GM21737 (cell line): ENCODE measurements at regions not wholly inside any gene's neighbourhood (a gene's known extent, or its start where the extent isn't known, plus 50 kb on each side); places are given as distances from the start of the nearest gene placed in this dataset.
"Not testable (repeated sequence)": the region's sequence is repeated elsewhere in the genome, so short reads cannot be mapped to it uniquely, and the experiment has no call there.

ENCODE experiments used
- ATAC-seq: cut with Tn5 transposase; IDR thresholded peaks from one replicate; pipeline ENCODE4 v1.9.1; 2021; ENCODE audit warnings: mild to moderate bottlenecking, moderate library complexity; ENCODE audit not compliant: unreplicated experiment

GRCh38 chr7:46143421-46143820, 222.3 kb upstream of the IGFBP3 start:
- ATAC-seq = no peak

- ATAC-seq = no peak
Measured at GRCh38 chr7:46139079-46139478, 218.0 kb upstream of the IGFBP3 start.

- no peak for ATAC-seq
Measured at GRCh38 chr7:46137725-46138124, 216.7 kb upstream of the IGFBP3 start.

- no peak for ATAC-seq
Measured at GRCh38 chr7:46135557-46135956, 214.5 kb upstream of the IGFBP3 start.

- no peak for ATAC-seq
Measured at GRCh38 chr7:46134795-46135194, 213.7 kb upstream of the IGFBP3 start.

- ATAC-seq = no peak
Measured at GRCh38 chr7:46134385-46134784, 213.3 kb upstream of the IGFBP3 start.

- no peak for ATAC-seq
Measured at GRCh38 chr7:46133751-46134150, 212.7 kb upstream of the IGFBP3 start.

- ATAC-seq = no peak
Measured at GRCh38 chr7:46133072-46133471, 212.0 kb upstream of the IGFBP3 start.

GRCh38 chr7:46131916-46132795, 211.1 kb upstream of the IGFBP3 start:
- no peak for ATAC-seq

- ATAC-seq = no peak
Measured at GRCh38 chr7:46129831-46130230, 208.8 kb upstream of the IGFBP3 start.

- ATAC-seq = no peak
Measured at GRCh38 chr7:46127814-46128213, 206.7 kb upstream of the IGFBP3 start.

- no peak for ATAC-seq
Measured at GRCh38 chr7:46126675-46127300, 205.7 kb upstream of the IGFBP3 start.

- ATAC-seq = no peak
Measured at GRCh38 chr7:46123756-46124343, 202.8 kb upstream of the IGFBP3 start.

- ATAC-seq = no peak
Measured at GRCh38 chr7:46115410-46115809, 194.3 kb upstream of the IGFBP3 start.

- no peak for ATAC-seq
Measured at GRCh38 chr7:46109437-46109836, 188.4 kb upstream of the IGFBP3 start.

- no peak for ATAC-seq
Measured at GRCh38 chr7:46108272-46108671, 187.2 kb upstream of the IGFBP3 start.

GRCh38 chr7:46107610-46108217, 186.6 kb upstream of the IGFBP3 start:
- no peak for ATAC-seq

GRCh38 chr7:46100521-46100920, 179.4 kb upstream of the IGFBP3 start:
- ATAC-seq = no peak

GRCh38 chr7:46099076-46099475, 178.0 kb upstream of the IGFBP3 start:
- ATAC-seq = no peak

GRCh38 chr7:46091071-46091470, 170.0 kb upstream of the IGFBP3 start:
- ATAC-seq = no peak

GRCh38 chr7:46089281-46089680, 168.2 kb upstream of the IGFBP3 start:
- no peak for ATAC-seq

- ATAC-seq = not testable (repeated sequence)
Measured at GRCh38 chr7:46088486-46088885, 167.4 kb upstream of the IGFBP3 start.
